Skeletal muscle tissue (tissue), 3 donors: ENCODE measurements at regions not wholly inside any gene's neighbourhood (a gene's known extent, or its start where the extent isn't known, plus 50 kb on each side); places are given as distances from the start of the nearest gene placed in this dataset.
"Not testable (repeated sequence)": the region's sequence is repeated elsewhere in the genome, so short reads cannot be mapped to it uniquely, and the experiment has no call there.

Source experiments
- H3K27ac ChIP-seq: one replicate; pipeline ENCODE4 v1.7.0; 2013; ENCODE audit warnings: mild to moderate bottlenecking, low read depth, low read length, inconsistent platforms
- H3K27me3 ChIP-seq, 3 donors: one replicate each; pipeline ENCODE4 v1.7.0; 2013; ENCODE audit warnings: low read length in 3 of 3; ENCODE audit not compliant: control insufficient read depth in 3 of 3, insufficient read depth in 3 of 3
- H3K36me3 ChIP-seq, 3 donors: one replicate each; pipeline ENCODE4 v1.7.0; 2013; ENCODE audit warnings: low read length in 3 of 3; ENCODE audit not compliant: control insufficient read depth in 3 of 3, insufficient read depth in 3 of 3
- H3K4me1 ChIP-seq, 3 donors: one replicate each; pipeline ENCODE4 v1.7.0; 2013; ENCODE audit warnings: low read length in 3 of 3, mild to moderate bottlenecking in 3 of 3; ENCODE audit not compliant: control insufficient read depth in 3 of 3, insufficient read depth in 3 of 3
- H3K4me3 ChIP-seq, 3 donors: one replicate each; pipeline ENCODE4 v1.7.0; 2013; ENCODE audit warnings: low read length in 3 of 3
- H3K9ac ChIP-seq, 3 donors: one replicate each; pipeline ENCODE4 v1.7.0; 2013; ENCODE audit warnings: low read length in 3 of 3, mild to moderate bottlenecking in 3 of 3, moderate library complexity in 2 of 3, low read depth in 1 of 3
- H3K9me3 ChIP-seq, 3 donors: one replicate each; pipeline ENCODE4 v1.7.0; 2013; ENCODE audit warnings: low read length in 3 of 3; ENCODE audit not compliant: control insufficient read depth in 3 of 3
- donor health status: Osteomylitis.

DNA sequence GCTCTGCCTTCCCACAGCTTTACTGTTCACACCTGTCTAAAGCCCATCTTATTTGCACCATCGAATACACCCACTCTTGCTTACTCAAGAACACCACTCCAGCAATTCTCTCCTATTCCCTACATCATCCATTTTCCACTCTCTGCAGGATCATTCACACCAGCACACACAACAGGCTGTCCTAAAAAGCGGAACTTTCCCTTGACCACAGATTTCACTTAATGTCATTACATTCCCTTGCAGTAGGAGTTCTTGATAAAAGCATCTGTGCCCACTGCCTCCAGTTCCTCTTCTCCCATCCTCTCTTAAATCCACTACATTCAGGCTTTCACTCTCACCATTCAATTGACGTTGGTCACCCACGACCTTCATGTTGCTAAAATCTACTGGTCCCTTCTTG is 103.0 kb upstream of the PABPC3 start:
- not testable (repeated sequence) for H3K4me3 ChIP-seq, H3K27ac ChIP-seq, H3K9ac ChIP-seq, H3K27me3 ChIP-seq, H3K9me3 ChIP-seq, H3K4me1 ChIP-seq, H3K36me3 ChIP-seq

DNA sequence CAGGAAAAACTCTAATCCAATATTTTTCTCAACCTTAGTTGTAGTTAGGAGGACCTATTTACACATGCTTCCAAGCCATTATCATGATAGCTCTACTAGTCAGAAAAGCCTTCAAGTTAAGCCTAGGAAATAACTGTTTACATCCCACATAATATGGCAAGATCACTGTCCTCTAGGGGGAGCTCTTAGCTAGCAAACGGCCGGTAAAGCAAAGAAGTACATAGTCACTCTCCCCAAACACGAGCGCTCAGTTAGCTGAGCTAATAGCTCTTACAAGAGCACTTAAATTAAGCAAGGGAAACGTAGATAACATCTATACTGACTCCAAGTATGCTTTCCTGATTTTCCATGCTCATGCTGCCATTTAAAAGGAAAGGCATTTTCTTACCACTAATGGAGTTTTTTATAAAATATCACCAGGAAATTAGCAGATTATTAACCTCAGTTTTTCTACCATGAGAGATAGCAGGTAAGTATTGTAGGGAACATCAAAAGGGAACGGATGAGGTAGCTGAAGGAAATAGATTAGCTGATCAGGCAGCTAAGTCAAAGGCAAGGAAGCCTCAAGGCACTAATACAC is 100.6 kb upstream of the PABPC3 start:
- Histone ChIP-seq H3K27ac (no peak overlapping the region), H3K4me1 (no peaks in the 10 kb centered on the region), H3K4me3 (no peak overlapping the region), H3K36me3 (no peaks in the 10 kb centered on the region), H3K9ac (no peak overlapping the region), H3K27me3 (peaks cover 0 to 2% (median 0%) of the 10 kb centered on the region in 3 donors), H3K9me3 (no peaks in the 10 kb centered on the region)

DNA sequence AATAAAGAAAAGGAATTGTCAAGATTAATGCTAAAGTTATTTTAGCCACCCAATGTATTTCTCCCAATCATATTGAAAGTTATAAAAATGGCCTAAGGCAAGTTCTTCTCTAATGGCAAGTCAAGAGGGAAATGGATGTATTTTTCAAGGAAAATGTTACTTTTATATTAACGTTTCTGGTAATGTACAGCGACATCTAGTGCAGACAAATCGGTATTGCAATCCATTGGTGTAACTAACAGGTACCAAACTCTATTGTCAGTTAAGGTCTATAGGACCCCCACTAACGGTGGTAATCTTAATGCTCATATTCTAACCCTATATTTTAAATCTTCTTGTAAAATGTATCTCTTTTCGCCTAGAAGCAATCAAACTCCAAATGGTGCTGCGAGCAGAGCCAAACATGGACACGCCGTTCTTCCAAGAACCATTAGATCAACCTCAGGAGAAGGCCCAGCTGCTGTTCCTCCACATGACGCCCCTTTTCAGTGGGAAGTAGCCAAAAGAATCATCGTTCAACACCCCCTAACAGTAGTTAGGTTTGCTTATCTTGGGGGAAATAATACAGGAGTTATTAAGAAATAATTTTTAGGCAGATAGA is 98.5 kb upstream of the PABPC3 start:
- H3K9me3 ChIP-seq, result no peaks in the 10 kb centered on the region
- H3K4me3 ChIP-seq, result no peak overlapping the region
- H3K27ac ChIP-seq, result no peak overlapping the region
- no peaks in the 10 kb centered on the region for H3K36me3 ChIP-seq
- H3K9ac ChIP-seq, result no peak overlapping the region
- H3K4me1 ChIP-seq, result no peaks in the 10 kb centered on the region
- peaks cover 0 to 11% (median 6%) of the 10 kb centered on the region in 3 donors for H3K27me3 ChIP-seq

DNA sequence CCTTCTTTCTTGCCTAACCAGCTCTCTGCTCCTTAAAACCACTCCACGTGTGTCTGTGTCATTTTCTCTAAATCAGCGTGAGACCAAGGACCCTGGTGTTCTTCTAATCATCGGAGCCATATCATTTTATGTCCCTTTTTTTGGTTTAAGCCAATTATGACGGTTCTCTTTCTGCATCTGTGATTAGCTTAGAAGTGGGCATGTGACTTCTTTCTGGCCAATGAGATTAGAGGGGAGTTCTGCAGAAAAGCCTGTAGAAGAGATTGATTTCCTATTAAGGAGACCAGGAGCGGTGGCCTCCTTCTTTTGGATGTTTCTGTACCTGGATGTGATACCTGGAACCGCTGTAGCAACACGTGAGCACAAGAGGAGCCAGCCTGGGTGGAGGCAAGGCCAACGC is 97.5 kb upstream of the PABPC3 start:
- Histone ChIP-seq H3K4me3 (no peak overlapping the region), H3K27me3 (peaks cover 0 to 11% (median 6%) of the 10 kb centered on the region in 3 donors), H3K9ac (no peak overlapping the region)

DNA sequence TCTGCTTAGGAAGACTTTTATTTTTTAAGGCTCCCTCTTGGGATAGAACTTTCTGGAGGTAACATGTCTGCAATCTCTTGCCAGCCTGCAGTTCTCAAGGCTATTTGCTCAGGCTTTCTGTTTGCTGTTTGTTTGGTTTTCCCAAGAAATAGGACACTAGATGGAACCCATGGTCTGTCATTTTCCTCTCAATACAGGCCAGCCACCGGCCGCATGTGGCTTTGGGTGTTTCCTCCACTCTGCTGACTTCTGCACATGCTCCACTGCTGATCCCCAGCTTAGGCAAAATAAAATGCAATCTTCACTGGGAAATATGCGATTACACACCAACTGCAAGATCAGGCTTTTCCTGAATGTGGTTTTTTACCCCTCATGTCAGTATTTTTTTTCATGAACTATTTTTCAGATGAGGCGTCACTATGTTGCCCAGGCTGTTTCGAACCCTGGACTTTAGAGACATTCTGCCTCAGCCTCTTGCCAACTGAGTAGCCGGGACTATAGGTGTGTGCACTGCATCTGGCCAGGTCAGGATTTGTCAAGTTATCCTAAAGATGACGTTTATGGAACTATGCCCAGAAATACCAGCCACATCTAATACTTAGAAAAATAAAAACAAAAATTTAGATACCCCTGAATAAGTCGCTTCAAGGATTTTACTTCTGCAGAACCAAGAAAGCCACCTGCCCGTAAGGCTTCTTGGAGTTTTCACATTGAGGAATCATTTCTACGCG is 94.3 kb upstream of the PABPC3 start:
- H3K4me1 ChIP-seq, result no peaks in the 10 kb centered on the region
- no peak overlapping the region for H3K4me3 ChIP-seq
- no peaks in the 10 kb centered on the region for H3K36me3 ChIP-seq
- no peaks in the 10 kb centered on the region for H3K9me3 ChIP-seq
- H3K9ac ChIP-seq, result no peak overlapping the region
- H3K27me3 ChIP-seq, result peaks cover 0 to 11% (median 6%) of the 10 kb centered on the region in 3 donors
- no peak overlapping the region for H3K27ac ChIP-seq

More for the DNA sequence above, 97.5 kb upstream of the PABPC3 start:
- Histone ChIP-seq H3K36me3 (no peaks in the 10 kb centered on the region), H3K27ac (no peak overlapping the region), H3K9me3 (no peaks in the 10 kb centered on the region), H3K4me1 (no peaks in the 10 kb centered on the region)

DNA sequence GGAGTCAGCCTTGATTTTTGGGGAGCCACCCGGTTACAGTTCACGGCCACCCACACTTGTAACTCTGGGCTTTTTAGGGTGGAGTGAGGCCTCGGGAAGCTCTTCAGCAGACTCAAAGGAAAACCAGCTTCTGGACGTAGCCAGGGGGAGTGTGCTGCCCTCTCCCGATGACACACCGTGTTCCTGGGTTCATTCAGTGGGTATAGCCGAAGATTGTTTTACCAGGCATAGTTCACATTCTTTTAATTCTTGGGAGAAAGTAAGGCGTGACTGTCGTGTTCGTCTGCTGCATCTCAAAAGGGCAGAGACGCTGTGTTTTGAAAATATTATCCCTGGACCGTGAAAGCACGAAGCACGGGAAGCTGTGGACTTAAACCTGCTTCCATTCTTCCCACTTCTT is 93.6 kb upstream of the PABPC3 start:
- H3K27me3 ChIP-seq, result peaks cover 0 to 11% (median 6%) of the 10 kb centered on the region in 3 donors
- H3K4me1 ChIP-seq, H3K9me3 ChIP-seq, H3K27ac ChIP-seq, H3K9ac ChIP-seq, H3K36me3 ChIP-seq, H3K4me3 ChIP-seq: not testable (repeated sequence)

DNA sequence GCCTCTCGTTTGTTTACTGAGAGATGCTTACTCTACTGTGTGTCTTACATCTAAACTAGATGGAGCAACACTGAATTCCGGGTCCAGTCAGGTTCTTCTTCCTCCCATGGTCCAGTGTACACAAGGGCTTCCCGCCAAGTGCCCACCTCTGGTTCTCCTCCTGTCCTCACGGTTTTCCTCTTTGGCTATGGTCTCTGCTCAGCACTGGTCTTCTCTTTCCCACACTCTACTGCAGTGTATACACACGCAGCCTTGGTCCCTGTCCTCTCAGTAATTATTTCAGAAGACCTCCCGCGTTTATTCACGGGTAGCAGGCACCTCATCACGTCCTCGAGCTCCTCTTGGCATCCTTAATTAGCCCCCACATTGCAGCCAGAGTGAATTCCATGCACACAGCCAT is 91.4 kb upstream of the PABPC3 start:
- H3K9ac ChIP-seq, H3K27ac ChIP-seq, H3K4me1 ChIP-seq, H3K4me3 ChIP-seq, H3K36me3 ChIP-seq, H3K9me3 ChIP-seq: not testable (repeated sequence)
- H3K27me3 ChIP-seq, result peaks cover 0 to 11% (median 6%) of the 10 kb centered on the region in 3 donors

DNA sequence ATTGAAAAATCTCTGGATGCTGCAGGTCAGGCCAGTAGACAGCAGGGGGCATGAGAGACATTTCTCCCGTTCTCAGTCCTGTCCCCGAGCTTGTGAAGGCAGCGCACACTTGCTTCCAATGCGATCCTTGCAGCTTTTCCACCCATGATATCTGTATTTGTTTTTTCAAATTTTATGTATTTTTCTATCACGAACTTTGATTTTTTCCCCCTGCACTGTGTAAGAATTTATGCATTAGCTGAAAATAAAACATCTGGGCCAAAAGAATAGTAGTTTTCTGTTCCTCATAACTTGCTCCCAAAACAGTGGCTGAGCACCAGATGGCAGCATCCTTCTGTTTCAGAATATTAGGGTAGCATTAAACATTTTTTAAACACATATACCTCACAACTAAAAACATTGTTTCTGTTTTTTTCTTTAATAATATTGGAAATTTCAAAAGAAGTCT is 90.9 kb upstream of the PABPC3 start:
- H3K9me3 ChIP-seq, H3K27ac ChIP-seq, H3K4me3 ChIP-seq, H3K4me1 ChIP-seq, H3K36me3 ChIP-seq, H3K9ac ChIP-seq: not testable (repeated sequence)
- H3K27me3 ChIP-seq, result peaks cover 0 to 11% (median 6%) of the 10 kb centered on the region in 3 donors

DNA sequence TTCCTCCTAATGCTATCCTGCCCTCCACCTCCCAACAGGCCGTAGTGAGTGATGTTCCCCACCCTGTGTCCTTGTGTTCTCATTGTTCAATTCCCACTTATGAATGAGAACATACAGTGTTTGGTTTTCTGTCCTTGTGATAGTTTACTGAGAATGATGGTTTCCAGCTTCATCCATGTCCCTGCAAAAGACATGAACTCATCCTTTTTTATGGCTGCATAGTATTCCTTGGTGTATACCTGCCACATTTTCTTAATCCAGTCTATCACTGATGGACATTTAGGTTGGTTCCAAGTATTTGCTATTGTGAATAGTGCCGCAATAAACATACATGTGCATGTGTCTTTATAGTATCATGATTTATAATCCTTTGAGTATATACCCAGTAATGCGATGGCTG is 88.5 kb upstream of the PABPC3 start:
- H3K4me1 ChIP-seq, H3K9me3 ChIP-seq, H3K27me3 ChIP-seq, H3K36me3 ChIP-seq, H3K9ac ChIP-seq, H3K4me3 ChIP-seq, H3K27ac ChIP-seq: not testable (repeated sequence)

DNA sequence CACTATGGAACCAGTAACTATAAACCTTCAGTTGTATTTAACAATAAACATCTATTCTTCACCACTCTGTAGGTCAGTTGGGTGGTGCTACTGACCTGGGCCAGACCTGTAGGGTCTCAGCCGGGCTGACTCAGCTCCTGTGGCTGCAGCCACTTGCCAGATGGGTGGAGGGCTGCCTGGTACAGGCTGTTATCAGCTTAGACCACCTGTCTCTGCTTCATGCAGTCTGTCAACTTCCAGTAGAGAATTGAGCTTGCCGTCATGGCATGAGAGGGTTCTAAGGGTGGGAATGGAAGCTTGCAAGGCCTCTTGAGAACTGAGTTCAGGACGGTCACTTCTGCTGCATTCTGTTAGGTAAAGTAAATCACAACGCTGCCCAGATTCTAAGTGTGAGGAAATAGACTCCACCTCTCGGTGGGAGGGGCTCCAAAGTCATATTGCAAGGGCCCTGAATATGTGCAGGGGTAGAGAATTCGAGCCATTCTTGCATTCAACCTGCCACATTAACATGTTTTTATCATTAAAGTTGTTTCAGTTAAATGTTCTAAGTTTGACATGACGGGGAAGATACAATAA is 81.5 kb upstream of the PABPC3 start:
- H3K27ac ChIP-seq, H3K4me1 ChIP-seq, H3K9ac ChIP-seq, H3K36me3 ChIP-seq, H3K4me3 ChIP-seq, H3K9me3 ChIP-seq: not testable (repeated sequence)
- peaks cover 0 to 15% (median 8%) of the 10 kb centered on the region in 3 donors for H3K27me3 ChIP-seq
